ENCODE measurements at regions not wholly inside any gene's neighbourhood (a gene's known extent, or its start where the extent isn't known, plus 50 kb on each side); places are given as distances from the start of the nearest gene placed in this dataset.
"Not testable (repeated sequence)": the region's sequence is repeated elsewhere in the genome, so short reads cannot be mapped to it uniquely, and the experiment has no call there.

GRCh38 chr16:17926866-17927399 is 409.6 kb downstream of the NPIPA8 start:
- no peaks in the 10 kb centered on the region for H3K4me1 Mint-ChIP-seq
- H3K27ac Mint-ChIP-seq, result no peak overlapping the region
- H3K4me3 Mint-ChIP-seq, result no peak overlapping the region
- H3K27me3 Mint-ChIP-seq, result peaks cover 13 to 18% (median 13%) of the 10 kb centered on the region in 3 donors
- ATAC-seq (ENCODE audit: low read depth in 2 of 2) (no peak), DNase-seq (no peak)
- peaks cover 3 to 26% (median 13%) of the 10 kb centered on the region in 7 donors for H3K9me3 Mint-ChIP-seq
- H3K36me3 Mint-ChIP-seq, result peaks cover 0 to 6% of the 10 kb centered on the region in 2 donors

- peaks cover 3 to 26% (median 12%) of the 10 kb centered on the region in 7 donors for H3K9me3 Mint-ChIP-seq
- H3K27me3 Mint-ChIP-seq, result peaks cover 13 to 16% (median 16%) of the 10 kb centered on the region in 3 donors
- DNase-seq, result no peak
- H3K36me3 Mint-ChIP-seq, result peaks cover 0 to 6% of the 10 kb centered on the region in 2 donors
- no peaks in the 10 kb centered on the region for H3K4me1 Mint-ChIP-seq
- H3K27ac Mint-ChIP-seq, result no peak overlapping the region
- no peak for ATAC-seq (ENCODE audit: low read depth in 2 of 2)
- no peak overlapping the region for H3K4me3 Mint-ChIP-seq
Observed at GRCh38 chr16:17926461-17926860, 410.1 kb downstream of the NPIPA8 start.

GRCh38 chr16:17925761-17926160 is 410.8 kb downstream of the NPIPA8 start:
- no peak for DNase-seq
- H3K36me3 Mint-ChIP-seq, result peaks cover 0 to 6% of the 10 kb centered on the region in 2 donors
- peaks cover 11 to 18% (median 13%) of the 10 kb centered on the region in 3 donors for H3K27me3 Mint-ChIP-seq
- H3K9me3 Mint-ChIP-seq, result peaks cover 3 to 26% (median 10%) of the 10 kb centered on the region in 7 donors
- no peaks in the 10 kb centered on the region for H3K4me1 Mint-ChIP-seq
- ATAC-seq (ENCODE audit: low read depth in 2 of 2), result no peak
- H3K27ac Mint-ChIP-seq, result no peak overlapping the region
- no peak overlapping the region for H3K4me3 Mint-ChIP-seq

DNA sequence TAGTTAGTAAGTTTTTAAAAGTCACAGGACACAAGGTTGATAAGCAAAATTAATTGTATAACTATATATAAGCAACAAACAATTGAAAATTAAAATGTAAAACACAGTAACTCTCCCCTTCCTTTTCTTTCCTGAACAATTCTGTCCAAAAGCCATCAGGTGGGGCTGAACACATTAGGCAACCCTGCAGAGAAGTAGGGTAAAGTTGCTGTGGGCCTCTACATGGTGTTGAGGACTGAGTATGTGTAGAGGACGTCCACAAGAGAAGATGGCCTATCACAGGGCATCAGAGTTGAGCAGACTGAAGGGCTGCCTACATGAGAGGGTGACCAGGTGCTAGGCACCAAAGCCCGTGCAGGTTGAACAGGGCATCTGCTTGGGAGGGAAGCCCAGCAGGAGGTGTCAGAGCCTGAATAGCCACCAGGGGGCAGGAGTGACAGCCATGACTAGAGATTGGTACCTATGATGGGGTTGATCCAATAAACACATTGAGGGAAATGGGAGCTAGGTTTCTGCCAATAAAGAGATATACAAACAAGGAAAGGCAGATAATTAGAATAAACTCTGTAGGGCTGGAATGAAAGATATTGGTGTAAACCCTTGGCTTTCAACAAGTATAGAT is 415.1 kb downstream of the NPIPA8 start:
- peaks cover 5 to 29% (median 10%) of the 10 kb centered on the region in 7 donors for H3K9me3 Mint-ChIP-seq
- H3K27ac Mint-ChIP-seq, result no peak overlapping the region
- peaks cover 0 to 16% (median 7%) of the 10 kb centered on the region in 3 donors for H3K27me3 Mint-ChIP-seq
- DNase-seq (no peak), ATAC-seq (ENCODE audit: low read depth in 2 of 2) (no peak)
- no peak overlapping the region for H3K4me3 Mint-ChIP-seq
- no peaks in the 10 kb centered on the region for H3K4me1 Mint-ChIP-seq
- H3K36me3 Mint-ChIP-seq, result peaks cover 0 to 7% of the 10 kb centered on the region in 2 donors

DNA sequence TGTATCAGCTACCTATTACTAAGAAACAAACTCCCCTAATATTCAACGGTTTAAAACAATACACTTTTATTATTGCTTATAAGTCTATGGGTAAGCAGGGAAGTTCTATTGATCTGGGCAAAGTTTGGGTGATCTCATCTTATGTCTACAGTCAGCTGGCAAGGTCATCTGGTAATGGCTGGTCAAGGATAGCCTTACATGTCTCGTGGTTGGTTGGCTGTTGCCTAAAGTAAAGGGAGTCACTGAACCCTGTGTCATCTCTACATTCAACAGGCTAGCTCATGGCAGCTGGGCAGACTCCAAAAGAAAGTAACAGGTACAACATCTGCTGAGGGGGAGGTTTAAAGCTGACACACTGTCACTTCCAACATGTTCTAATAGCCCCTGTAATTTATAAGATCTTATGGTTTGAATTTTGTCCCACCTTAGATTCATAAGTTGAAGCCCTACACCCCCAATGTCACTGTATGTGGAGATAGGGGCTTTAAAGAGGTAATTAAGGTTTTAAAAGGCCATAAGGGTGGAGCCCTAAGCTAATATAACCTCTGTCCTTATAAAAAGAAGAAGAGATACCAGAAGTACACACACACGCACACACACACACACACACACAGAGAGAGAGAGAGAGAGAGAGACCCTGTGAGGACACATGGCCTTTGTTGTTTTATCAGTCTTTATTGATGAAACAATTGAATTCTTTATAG is 419.1 kb downstream of the NPIPA8 start:
- H3K36me3 Mint-ChIP-seq, result peaks cover 0 to 7% of the 10 kb centered on the region in 2 donors
- H3K27ac Mint-ChIP-seq, result no peak overlapping the region
- no peak overlapping the region for H3K4me3 Mint-ChIP-seq
- peaks cover 4 to 43% (median 19%) of the 10 kb centered on the region in 7 donors for H3K9me3 Mint-ChIP-seq
- peaks cover 6 to 18% (median 10%) of the 10 kb centered on the region in 3 donors for H3K27me3 Mint-ChIP-seq
- no peaks in the 10 kb centered on the region for H3K4me1 Mint-ChIP-seq
- no peak for ATAC-seq (ENCODE audit: low read depth in 2 of 2)
- no peak for DNase-seq

GRCh38 chr16:17915791-17916190 is 420.7 kb downstream of the NPIPA8 start:
- Mint-ChIP-seq H3K27me3 (peaks cover 6 to 13% (median 10%) of the 10 kb centered on the region in 3 donors), H3K27ac (no peak overlapping the region)

GRCh38 chr16:17914168-17914567 is 422.4 kb downstream of the NPIPA8 start:
- peaks cover 6 to 13% (median 10%) of the 10 kb centered on the region in 3 donors for H3K27me3 Mint-ChIP-seq
- H3K36me3 Mint-ChIP-seq, result peaks cover 0 to 5% of the 10 kb centered on the region in 2 donors
- DNase-seq (no peak), ATAC-seq (ENCODE audit: low read depth in 2 of 2) (no peak)
- no peaks in the 10 kb centered on the region for H3K4me1 Mint-ChIP-seq
- H3K27ac Mint-ChIP-seq, result no peak overlapping the region
- no peak overlapping the region for H3K4me3 Mint-ChIP-seq
- peaks cover 4 to 39% (median 19%) of the 10 kb centered on the region in 7 donors for H3K9me3 Mint-ChIP-seq

More at GRCh38 chr16:17915791-17916190, 420.7 kb downstream of the NPIPA8 start:
- ATAC-seq (ENCODE audit: low read depth in 2 of 2) (no peak), DNase-seq (no peak)
- Mint-ChIP-seq H3K36me3 (peaks cover 0 to 7% of the 10 kb centered on the region in 2 donors), H3K4me1 (no peaks in the 10 kb centered on the region), H3K4me3 (no peak overlapping the region), H3K9me3 (peaks cover 4 to 43% (median 19%) of the 10 kb centered on the region in 7 donors)

GRCh38 chr16:17911578-17911977 is 425.0 kb downstream of the NPIPA8 start:
- peaks cover 4 to 38% (median 28%) of the 10 kb centered on the region in 7 donors for H3K9me3 Mint-ChIP-seq
- H3K27ac Mint-ChIP-seq; H3K4me1 Mint-ChIP-seq; ATAC-seq (ENCODE audit: low read depth in 2 of 2); H3K27me3 Mint-ChIP-seq; DNase-seq; H3K36me3 Mint-ChIP-seq; H3K4me3 Mint-ChIP-seq: not testable (repeated sequence)

DNA sequence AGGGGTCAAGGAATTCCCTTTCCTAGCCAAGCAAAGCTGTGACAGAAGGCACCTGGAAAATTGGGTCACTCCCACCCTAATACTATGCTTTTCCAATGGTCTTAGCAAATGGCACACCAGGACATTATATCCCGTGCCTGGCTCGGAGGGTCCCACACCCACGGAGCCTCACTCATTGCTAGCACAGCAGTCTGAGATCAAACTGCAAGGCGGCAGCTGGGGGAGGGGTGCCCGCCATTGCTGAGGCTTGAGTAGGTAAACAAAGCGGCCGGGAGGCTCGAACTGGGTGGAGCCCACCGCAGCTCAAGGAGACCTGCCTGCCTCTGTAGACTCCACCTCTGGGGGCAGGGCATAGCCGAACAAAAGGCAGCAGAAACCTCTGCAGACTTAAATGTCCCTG is 429.9 kb downstream of the NPIPA8 start:
- H3K27me3 Mint-ChIP-seq; DNase-seq; H3K4me1 Mint-ChIP-seq; ATAC-seq (ENCODE audit: low read depth in 2 of 2); H3K4me3 Mint-ChIP-seq; H3K27ac Mint-ChIP-seq: not testable (repeated sequence)
- peaks cover 0 to 12% of the 10 kb centered on the region in 2 donors for H3K36me3 Mint-ChIP-seq
- H3K9me3 Mint-ChIP-seq, result peaks cover 2 to 32% (median 12%) of the 10 kb centered on the region in 7 donors

DNA sequence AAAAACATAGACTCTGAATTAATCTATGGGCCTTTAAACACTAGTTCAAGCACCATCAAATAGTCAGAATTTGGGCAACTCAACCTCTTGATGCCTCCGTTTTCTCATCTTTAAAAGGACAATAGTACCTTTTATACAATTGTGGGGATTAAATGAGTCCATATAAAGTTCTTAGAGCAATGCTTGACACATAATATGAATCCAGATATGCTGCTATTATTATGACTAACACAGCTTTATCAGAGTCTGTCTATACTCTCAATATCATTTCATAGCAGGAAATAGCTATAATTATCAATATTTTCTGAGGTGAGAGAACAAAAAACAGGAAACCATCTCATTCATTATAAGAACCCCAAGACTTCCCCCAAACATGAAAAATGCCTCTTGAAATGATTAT is 430.5 kb upstream of the XYLT1 start:
- Mint-ChIP-seq H3K36me3 (peaks cover 0 to 12% of the 10 kb centered on the region in 2 donors), H3K27me3 (peaks cover 8 to 16% (median 13%) of the 10 kb centered on the region in 3 donors), H3K27ac (no peak overlapping the region), H3K4me1 (no peaks in the 10 kb centered on the region), H3K9me3 (peaks cover 0 to 21% (median 9%) of the 10 kb centered on the region in 7 donors), H3K4me3 (no peak overlapping the region)
- ATAC-seq (ENCODE audit: low read depth in 2 of 2) (no peak), DNase-seq (no peak)

GRCh38 chr16:17899141-17899540 is 428.4 kb upstream of the XYLT1 start:
- ATAC-seq (ENCODE audit: low read depth in 2 of 2), result no peak
- H3K4me1 Mint-ChIP-seq, result no peaks in the 10 kb centered on the region
- no peaks in the 10 kb centered on the region for H3K36me3 Mint-ChIP-seq
- H3K27me3 Mint-ChIP-seq, result peaks cover 12 to 16% (median 13%) of the 10 kb centered on the region in 3 donors
- H3K27ac Mint-ChIP-seq, result no peak overlapping the region
- no peak for DNase-seq
- H3K4me3 Mint-ChIP-seq, result no peak overlapping the region
- peaks cover 0 to 4% (median 0%) of the 10 kb centered on the region in 7 donors for H3K9me3 Mint-ChIP-seq

GRCh38 chr16:17887963-17888362 is 417.2 kb upstream of the XYLT1 start:
- peaks cover 0 to 4% of the 10 kb centered on the region in 2 donors for H3K36me3 Mint-ChIP-seq
- peaks cover 0 to 14% (median 5%) of the 10 kb centered on the region in 7 donors for H3K9me3 Mint-ChIP-seq
- no peak for ATAC-seq (ENCODE audit: low read depth in 2 of 2)
- peaks cover 12 to 16% (median 15%) of the 10 kb centered on the region in 3 donors for H3K27me3 Mint-ChIP-seq
- H3K4me1 Mint-ChIP-seq, result no peaks in the 10 kb centered on the region
- H3K4me3 Mint-ChIP-seq, result no peak overlapping the region
- no peak for DNase-seq
- no peak overlapping the region for H3K27ac Mint-ChIP-seq

GRCh38 chr16:17885659-17886207 is 415.0 kb upstream of the XYLT1 start:
- ATAC-seq (ENCODE audit: low read depth in 2 of 2) (no peak), DNase-seq (no peak)
- Mint-ChIP-seq H3K4me1 (no peaks in the 10 kb centered on the region), H3K9me3 (peaks cover 0 to 3% (median 0%) of the 10 kb centered on the region in 7 donors), H3K4me3 (no peak overlapping the region), H3K36me3 (peaks cover 0 to 4% of the 10 kb centered on the region in 2 donors), H3K27me3 (peaks cover 6 to 20% (median 18%) of the 10 kb centered on the region in 3 donors), H3K27ac (no peak overlapping the region)
